ENCODE measurements at regions not wholly inside any gene's neighbourhood (a gene's known extent, or its start where the extent isn't known, plus 50 kb on each side); places are given as distances from the start of the nearest gene placed in this dataset.

DNA sequence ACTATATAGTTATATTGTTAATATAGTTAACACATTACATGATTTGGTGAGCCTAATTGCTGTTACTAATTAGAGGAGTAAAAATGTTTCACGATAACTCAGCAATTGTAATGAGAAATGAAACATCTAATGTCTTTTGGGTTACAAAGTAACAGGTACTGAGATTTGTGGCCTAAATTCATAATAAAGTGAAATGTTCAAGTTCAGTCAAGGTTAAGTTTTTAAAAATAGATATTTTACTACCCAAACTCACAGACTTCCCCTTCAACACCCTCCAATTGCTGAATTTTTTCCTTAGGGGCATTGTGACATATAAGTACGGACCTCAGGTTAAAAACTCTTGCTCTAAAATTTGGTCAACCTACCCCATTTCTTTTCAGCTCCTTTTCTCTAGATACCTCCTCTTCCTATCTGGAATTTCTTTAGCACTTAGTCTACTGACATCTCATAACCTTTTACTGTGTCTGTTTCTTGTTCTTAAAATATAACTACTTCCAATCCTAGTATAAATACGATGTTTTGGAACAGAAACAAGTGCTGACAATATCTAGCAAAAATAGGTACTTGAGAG lies 112.3 kb upstream of the PRSS16 start:
- TF ChIP-seq GABPA (IDR thresholded peaks at IDR 0.05 in 1 of 2, conservative IDR thresholded peaks at IDR 0.05 in 1 of 2) (no peak), MAX (IDR thresholded peaks at IDR 0.05) (no peak), SP1 (IDR thresholded peaks at IDR 0.05) (no peak), RXRA (IDR thresholded peaks at IDR 0.05) (no peak), JUND (IDR thresholded peaks at IDR 0.05) (no peak), FOXA1 (IDR thresholded peaks at IDR 0.05) (no peak), REST (IDR thresholded peaks at IDR 0.05) (no peak), YY1 (IDR thresholded peaks at IDR 0.05) (no peak)
- TF ChIP-seq, protein P1, sequence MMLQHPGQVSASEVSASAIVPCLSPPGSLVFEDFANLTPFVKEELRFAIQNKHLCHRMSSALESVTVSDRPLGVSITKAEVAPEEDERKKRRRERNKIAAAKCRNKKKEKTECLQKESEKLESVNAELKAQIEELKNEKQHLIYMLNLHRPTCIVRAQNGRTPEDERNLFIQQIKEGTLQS (IDR thresholded peaks at IDR 0.05) = no peak
- TF ChIP-seq, protein P2, sequence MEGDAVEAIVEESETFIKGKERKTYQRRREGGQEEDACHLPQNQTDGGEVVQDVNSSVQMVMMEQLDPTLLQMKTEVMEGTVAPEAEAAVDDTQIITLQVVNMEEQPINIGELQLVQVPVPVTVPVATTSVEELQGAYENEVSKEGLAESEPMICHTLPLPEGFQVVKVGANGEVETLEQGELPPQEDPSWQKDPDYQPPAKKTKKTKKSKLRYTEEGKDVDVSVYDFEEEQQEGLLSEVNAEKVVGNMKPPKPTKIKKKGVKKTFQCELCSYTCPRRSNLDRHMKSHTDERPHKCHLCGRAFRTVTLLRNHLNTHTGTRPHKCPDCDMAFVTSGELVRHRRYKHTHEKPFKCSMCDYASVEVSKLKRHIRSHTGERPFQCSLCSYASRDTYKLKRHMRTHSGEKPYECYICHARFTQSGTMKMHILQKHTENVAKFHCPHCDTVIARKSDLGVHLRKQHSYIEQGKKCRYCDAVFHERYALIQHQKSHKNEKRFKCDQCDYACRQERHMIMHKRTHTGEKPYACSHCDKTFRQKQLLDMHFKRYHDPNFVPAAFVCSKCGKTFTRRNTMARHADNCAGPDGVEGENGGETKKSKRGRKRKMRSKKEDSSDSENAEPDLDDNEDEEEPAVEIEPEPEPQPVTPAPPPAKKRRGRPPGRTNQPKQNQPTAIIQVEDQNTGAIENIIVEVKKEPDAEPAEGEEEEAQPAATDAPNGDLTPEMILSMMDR (IDR thresholded peaks at IDR 0.05; ENCODE audit: low read depth, low read length, missing input control) = no peak
